Calu3 (cell line): ENCODE measurements at regions not wholly inside any gene's neighbourhood (a gene's known extent, or its start where the extent isn't known, plus 50 kb on each side); places are given as distances from the start of the nearest gene placed in this dataset.

Experiments
- BruUV-seq: library from RNA; stranded (reverse); fragments of 400-500 nt; replicated peaks from 2 replicates; lab custom pipeline; 2021; lab: Mats Ljungman, UMichigan
- CTCF ChIA-PET: fragments of 300-600 bp; sonication (Branson Sonifier 250); formaldehyde crosslinking; loops from one replicate; lab custom pipeline; 2022; ENCODE audit warnings: antibody characterized with exemption; lab: Charles Lee
- DNase-seq: peaks from one replicate; pipeline ENCODE4 v3.0.0; 2022
- H3K27ac Mint-ChIP-seq: one replicate; pipeline ENCODE4 v1.8.0; 2022; ENCODE audit warnings: mixed read lengths; ENCODE audit not compliant: unreplicated experiment
- H3K27me3 Mint-ChIP-seq: one replicate; pipeline ENCODE4 v1.8.0; 2022; ENCODE audit warnings: mixed read lengths; ENCODE audit not compliant: unreplicated experiment
- H3K36me3 Mint-ChIP-seq: one replicate; pipeline ENCODE4 v1.8.0; 2022; ENCODE audit warnings: mild to moderate bottlenecking, moderate library complexity, mixed read lengths; ENCODE audit not compliant: insufficient read depth, unreplicated experiment
- H3K4me1 Mint-ChIP-seq: one replicate; pipeline ENCODE4 v1.8.0; 2022; ENCODE audit warnings: mild to moderate bottlenecking, low read depth, mixed read lengths; ENCODE audit not compliant: unreplicated experiment
- H3K4me3 Mint-ChIP-seq: one replicate; pipeline ENCODE4 v1.8.0; 2022; ENCODE audit warnings: mild to moderate bottlenecking, low read depth, moderate library complexity, mixed read lengths; ENCODE audit not compliant: unreplicated experiment
- H3K9me3 Mint-ChIP-seq: one replicate; pipeline ENCODE4 v1.8.0; 2022; ENCODE audit warnings: low read depth, mixed read lengths; ENCODE audit not compliant: unreplicated experiment
- intact Hi-C: fragments of 100-400 bp; cut with micrococcal nuclease; formaldehyde crosslinking; loops from one replicate; pipeline ENCODE4 v1.10.0; 2022; ENCODE audit not compliant: unreplicated experiment
- TF ChIP-seq, protein P1 (sequence below): fragments of 200-600 bp; IDR thresholded peaks from one replicate; pipeline ENCODE4 v1.8.0; 2022; ENCODE audit warnings: antibody characterized with exemption; ENCODE audit not compliant: unreplicated experiment

DNA sequence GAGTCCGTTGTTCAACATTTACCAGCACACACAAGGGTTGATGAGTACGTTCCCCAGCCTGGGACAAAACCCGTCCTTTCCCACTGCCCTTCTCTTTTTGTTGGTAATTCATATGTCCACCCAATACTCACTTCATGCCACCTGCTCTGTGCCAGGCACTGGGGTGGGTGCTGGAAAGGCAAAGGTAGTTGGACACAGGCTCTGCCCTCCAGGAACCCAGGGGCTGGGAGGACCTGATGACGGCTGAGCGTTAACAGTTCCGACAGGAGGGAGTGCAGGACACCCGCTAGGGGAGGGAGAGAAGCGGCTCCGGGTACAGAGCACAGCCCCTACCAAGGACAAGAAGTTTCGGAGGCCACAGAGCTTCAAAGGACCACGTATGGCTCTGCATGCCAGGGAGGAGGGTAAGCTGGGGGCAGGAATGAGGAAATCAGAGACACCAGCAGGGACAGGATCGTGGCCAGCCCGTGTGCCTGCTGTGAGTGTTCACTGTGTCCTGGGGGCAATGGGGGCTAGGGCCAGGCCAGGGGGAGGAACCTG is 134.1 kb upstream of the GPC1 start:
- DNase-seq: no peak
- Mint-ChIP-seq H3K9me3 (no peaks in the 10 kb centered on the region), H3K4me1 (no peaks in the 10 kb centered on the region), H3K4me3 (no peak overlapping the region), H3K27ac (no peak overlapping the region), H3K27me3 (peaks cover 52% of the 10 kb centered on the region), H3K36me3 (no peaks in the 10 kb centered on the region)
- CTCF ChIA-PET: no interaction called here
- BruUV-seq: no TSS peak
- TF ChIP-seq, protein P1, sequence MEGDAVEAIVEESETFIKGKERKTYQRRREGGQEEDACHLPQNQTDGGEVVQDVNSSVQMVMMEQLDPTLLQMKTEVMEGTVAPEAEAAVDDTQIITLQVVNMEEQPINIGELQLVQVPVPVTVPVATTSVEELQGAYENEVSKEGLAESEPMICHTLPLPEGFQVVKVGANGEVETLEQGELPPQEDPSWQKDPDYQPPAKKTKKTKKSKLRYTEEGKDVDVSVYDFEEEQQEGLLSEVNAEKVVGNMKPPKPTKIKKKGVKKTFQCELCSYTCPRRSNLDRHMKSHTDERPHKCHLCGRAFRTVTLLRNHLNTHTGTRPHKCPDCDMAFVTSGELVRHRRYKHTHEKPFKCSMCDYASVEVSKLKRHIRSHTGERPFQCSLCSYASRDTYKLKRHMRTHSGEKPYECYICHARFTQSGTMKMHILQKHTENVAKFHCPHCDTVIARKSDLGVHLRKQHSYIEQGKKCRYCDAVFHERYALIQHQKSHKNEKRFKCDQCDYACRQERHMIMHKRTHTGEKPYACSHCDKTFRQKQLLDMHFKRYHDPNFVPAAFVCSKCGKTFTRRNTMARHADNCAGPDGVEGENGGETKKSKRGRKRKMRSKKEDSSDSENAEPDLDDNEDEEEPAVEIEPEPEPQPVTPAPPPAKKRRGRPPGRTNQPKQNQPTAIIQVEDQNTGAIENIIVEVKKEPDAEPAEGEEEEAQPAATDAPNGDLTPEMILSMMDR: no peak
- intact Hi-C loops: loop anchor here (10.0 kb wide), 1 partner anchor 133 kb away; the partner anchor contains the start of gene GPC1

DNA sequence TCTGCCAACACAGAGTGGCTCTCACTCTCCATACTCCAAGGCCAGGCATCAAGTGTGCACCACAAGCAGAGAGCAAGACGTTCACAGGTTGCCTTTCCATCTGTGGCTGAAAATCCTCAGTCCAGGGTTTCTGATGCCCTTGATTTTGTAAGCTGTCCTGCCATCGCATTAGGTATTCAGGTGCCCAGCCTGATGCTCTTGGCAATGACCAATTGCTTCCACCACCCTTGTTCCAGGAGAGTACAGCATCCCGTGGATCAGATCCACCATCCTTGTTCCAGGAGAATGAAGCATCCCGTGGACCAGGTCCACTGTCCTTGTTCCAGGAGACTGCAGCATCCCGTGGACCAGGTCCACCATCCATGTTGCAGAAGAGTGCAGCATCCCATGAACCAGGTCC is 133.4 kb upstream of the GPC1 start:
- H3K27ac Mint-ChIP-seq: no peak overlapping the region
- CTCF ChIA-PET: no interaction called here
- no peak overlapping the region for H3K4me3 Mint-ChIP-seq
- H3K36me3 Mint-ChIP-seq: no peaks in the 10 kb centered on the region
- TF ChIP-seq, protein P1: no peak
- intact Hi-C loops: loop anchor here (10.0 kb wide), 1 partner anchor 133 kb away; the partner anchor contains the start of gene GPC1
- no peaks in the 10 kb centered on the region for H3K4me1 Mint-ChIP-seq
- H3K9me3 Mint-ChIP-seq: no peaks in the 10 kb centered on the region
- H3K27me3 Mint-ChIP-seq: peaks cover 47% of the 10 kb centered on the region
- BruUV-seq: no TSS peak
- no peak for DNase-seq

DNA sequence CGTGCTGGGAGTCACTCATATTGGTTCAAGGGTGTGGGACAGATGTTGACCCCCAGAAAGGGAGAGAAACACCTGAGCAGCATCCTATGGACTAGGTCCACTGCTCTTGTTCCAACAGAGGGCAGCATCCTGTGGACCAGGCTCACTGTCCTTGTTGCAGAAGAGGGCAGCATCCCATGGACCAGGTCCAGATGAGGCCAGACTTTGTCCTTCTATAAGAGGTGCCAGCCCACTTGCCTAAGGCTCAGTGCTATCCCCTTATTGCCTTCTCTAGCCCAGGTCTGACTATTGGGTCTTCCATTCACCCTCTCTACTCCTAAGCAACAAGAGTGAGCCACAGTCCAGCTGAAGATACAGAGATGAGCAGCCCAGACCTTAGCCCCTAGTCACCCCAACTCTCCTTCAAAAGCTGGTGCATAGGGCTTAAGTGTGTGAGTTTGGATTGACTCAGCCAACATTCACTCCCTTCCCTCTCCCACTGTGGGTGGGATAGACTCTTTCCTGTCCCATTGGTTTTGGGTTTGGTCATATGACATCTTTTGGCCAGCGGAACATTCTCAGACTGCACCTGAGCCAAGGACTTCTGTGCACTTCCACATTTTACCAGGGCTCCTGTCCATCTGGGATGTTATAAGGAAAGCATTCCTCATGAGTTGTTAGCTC is 132.4 kb upstream of the GPC1 start:
- CTCF ChIA-PET: no interaction called here
- DNase-seq: no peak
- peaks cover 47% of the 10 kb centered on the region for H3K27me3 Mint-ChIP-seq
- H3K27ac Mint-ChIP-seq: no peak overlapping the region
- H3K36me3 Mint-ChIP-seq: no peaks in the 10 kb centered on the region
- TF ChIP-seq, protein P1: no peak
- H3K4me3 Mint-ChIP-seq: no peak overlapping the region
- no peaks in the 10 kb centered on the region for H3K4me1 Mint-ChIP-seq
- intact Hi-C loops: loop anchor here (10.0 kb wide), 1 partner anchor 132 kb away; the partner anchor contains the start of gene GPC1
- no TSS peak for BruUV-seq
- H3K9me3 Mint-ChIP-seq: no peaks in the 10 kb centered on the region

DNA sequence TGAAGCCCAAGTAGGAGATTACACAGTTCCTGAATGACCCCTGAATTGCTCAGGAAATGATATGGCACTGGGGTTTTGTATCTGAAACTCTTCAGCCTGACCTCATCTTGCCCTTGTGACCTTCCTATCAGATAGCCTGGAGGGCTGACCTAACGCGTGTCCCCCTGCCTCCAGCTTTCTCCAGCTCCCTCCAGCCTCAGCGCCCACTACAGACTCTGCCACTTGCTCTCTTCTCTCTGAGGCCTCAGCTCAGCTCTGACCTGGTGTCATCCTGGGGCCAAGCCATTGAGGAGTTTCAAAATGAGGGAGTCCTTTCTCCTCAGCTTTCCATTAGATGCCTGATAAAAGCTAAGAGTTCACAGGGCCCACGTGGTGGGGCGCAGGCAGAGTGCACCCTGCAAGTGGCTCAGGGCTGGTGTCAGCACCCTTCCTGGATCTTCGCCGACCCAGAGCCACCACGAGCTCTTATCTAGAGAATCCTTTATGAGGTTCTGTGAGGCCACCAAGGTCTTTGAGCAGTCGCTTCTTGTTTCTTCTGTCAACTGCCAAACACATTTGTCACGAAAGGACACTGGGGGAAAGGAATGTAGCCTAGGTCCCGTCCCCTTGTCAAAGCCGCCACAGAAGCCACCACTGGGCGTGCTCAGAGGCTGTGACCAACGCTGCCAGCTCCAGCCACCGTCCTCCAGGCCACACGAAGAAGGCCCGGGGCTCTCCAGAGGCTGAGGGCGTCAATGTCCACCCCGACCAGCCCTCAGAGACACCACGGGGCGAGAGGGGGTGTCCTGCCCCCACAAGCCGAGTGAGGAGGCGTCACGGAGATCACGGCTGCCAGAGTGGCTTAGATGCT is 131.3 kb upstream of the GPC1 start:
- no peak for DNase-seq
- no TSS peak for BruUV-seq
- TF ChIP-seq, protein P1: no peak
- no peaks in the 10 kb centered on the region for H3K9me3 Mint-ChIP-seq
- H3K27me3 Mint-ChIP-seq: peaks cover 47% of the 10 kb centered on the region
- no peaks in the 10 kb centered on the region for H3K36me3 Mint-ChIP-seq
- CTCF ChIA-PET: no interaction called here
- intact Hi-C loops: loop anchor here (10.0 kb wide), 1 partner anchor 131 kb away; the partner anchor contains the start of gene GPC1
- no peaks in the 10 kb centered on the region for H3K4me1 Mint-ChIP-seq
- no peak overlapping the region for H3K27ac Mint-ChIP-seq
- H3K4me3 Mint-ChIP-seq: no peak overlapping the region
